ENCODE measurements at regions not wholly inside any gene's neighbourhood (a gene's known extent, or its start where the extent isn't known, plus 50 kb on each side); places are given as distances from the start of the nearest gene placed in this dataset.
"Not testable (repeated sequence)": the region's sequence is repeated elsewhere in the genome, so short reads cannot be mapped to it uniquely, and the experiment has no call there.

DNA sequence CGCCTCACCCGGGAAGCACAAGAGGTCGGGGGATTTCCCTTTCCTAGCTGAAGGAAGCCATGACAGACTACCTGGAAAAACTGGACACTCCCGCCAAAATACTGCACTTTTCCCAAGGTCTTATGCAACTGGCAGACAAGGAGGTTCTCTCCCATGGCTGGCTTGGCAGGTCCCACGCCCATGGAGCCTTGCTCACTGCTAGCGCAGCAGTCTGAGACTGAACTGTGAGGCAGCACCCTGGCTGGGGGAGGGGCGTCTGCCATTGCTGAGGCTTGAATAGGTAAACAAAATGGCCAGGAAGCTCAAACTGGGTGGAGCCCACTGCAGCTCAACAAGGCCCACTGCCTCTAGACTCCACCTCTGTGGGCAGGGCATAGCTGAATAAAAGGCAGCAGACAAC, 92.1 kb downstream of the C4BPA start:
- H3K4me3 ChIP-seq (ENCODE audit: low read length); H3K27me3 ChIP-seq (ENCODE audit: control insufficient read depth, insufficient read depth, low read length); H3K9me3 Mint-ChIP-seq; ATAC-seq; H3K27ac Mint-ChIP-seq; H3K36me3 Mint-ChIP-seq; H3K36me3 ChIP-seq (ENCODE audit: control insufficient read depth, insufficient read depth, low read length); H3K4me1 ChIP-seq (ENCODE audit: control insufficient read depth, insufficient read depth, low read length); H3K4me3 Mint-ChIP-seq; H3K9me3 ChIP-seq (ENCODE audit: control insufficient read depth, insufficient read depth, low read length); DNase-seq; intact Hi-C loops (cut with micrococcal nuclease); H3K4me1 Mint-ChIP-seq; H3K27ac ChIP-seq (ENCODE audit: low read length): not testable (repeated sequence)
- H3K27me3 Mint-ChIP-seq (ENCODE audit: low read depth in 2 of 2) = peaks cover 37 to 53% of the 10 kb centered on the region in 2 donors
- WGBS (ENCODE audit: insufficient coverage) = 92% methylated on average over 7 of the region's 7 CpGs

DNA sequence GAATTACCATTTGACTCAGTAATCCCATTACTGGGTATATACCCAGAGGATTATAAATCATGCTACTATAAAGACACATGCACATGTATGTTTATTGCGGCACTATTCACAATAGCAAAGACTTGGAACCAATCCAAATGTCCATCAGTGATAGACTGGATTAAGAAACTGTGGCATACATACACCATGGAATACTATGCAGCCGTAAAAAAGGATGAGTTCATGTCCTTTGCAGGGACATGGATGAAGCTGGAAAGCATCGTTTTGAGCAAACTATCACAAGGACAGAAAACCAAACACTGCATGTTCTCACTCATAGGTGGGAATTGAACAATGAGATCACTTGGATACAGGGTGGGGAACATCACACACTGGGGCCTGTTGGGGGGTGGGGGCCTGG, 97.5 kb downstream of the C4BPA start:
- H3K4me1 ChIP-seq (ENCODE audit: control insufficient read depth, insufficient read depth, low read length); H3K4me3 ChIP-seq (ENCODE audit: low read length); H3K9me3 Mint-ChIP-seq; H3K27ac Mint-ChIP-seq; H3K4me3 Mint-ChIP-seq; DNase-seq; H3K36me3 ChIP-seq (ENCODE audit: control insufficient read depth, insufficient read depth, low read length); H3K4me1 Mint-ChIP-seq; H3K9me3 ChIP-seq (ENCODE audit: control insufficient read depth, insufficient read depth, low read length); H3K27me3 ChIP-seq (ENCODE audit: control insufficient read depth, insufficient read depth, low read length); ATAC-seq; intact Hi-C loops (cut with micrococcal nuclease); H3K27ac ChIP-seq (ENCODE audit: low read length); H3K36me3 Mint-ChIP-seq: not testable (repeated sequence)
- peaks cover 26 to 37% of the 10 kb centered on the region in 2 donors for H3K27me3 Mint-ChIP-seq (ENCODE audit: low read depth in 2 of 2)
- WGBS (ENCODE audit: insufficient coverage) = 100% methylated on average over 3 of the region's 3 CpGs

DNA sequence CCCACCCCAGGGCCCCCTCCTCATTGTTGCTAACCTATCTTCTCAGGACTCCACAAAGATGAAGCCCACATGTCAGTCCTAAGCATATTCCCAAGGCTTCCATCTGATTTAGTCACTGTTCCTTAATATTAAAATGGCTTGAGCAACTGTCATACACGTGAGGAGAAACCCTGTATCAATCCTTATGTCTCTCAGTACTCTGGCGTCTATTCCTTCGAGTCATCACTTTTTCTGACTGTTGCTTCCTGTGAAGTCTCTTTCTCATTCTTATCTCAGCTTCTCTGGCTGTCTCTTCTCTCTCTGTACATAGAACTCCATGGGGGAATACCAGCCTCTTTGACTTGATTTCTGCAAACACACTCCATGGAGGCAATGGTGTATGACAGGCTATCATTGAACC, 98.4 kb downstream of the C4BPA start:
- Histone ChIP-seq H3K4me1 (ENCODE audit: control insufficient read depth, insufficient read depth, low read length) (no peaks in the 10 kb centered on the region), H3K36me3 (ENCODE audit: control insufficient read depth, insufficient read depth, low read length) (no peaks in the 10 kb centered on the region), H3K4me3 (ENCODE audit: low read length) (no peak overlapping the region), H3K27me3 (ENCODE audit: control insufficient read depth, insufficient read depth, low read length) (no peaks in the 10 kb centered on the region), H3K27ac (ENCODE audit: low read length) (no peak overlapping the region), H3K9me3 (ENCODE audit: control insufficient read depth, insufficient read depth, low read length) (no peaks in the 10 kb centered on the region)
- peaks cover 0 to 3% of the 10 kb centered on the region in 2 donors for H3K9me3 Mint-ChIP-seq
- TF ChIP-seq, protein P1, sequence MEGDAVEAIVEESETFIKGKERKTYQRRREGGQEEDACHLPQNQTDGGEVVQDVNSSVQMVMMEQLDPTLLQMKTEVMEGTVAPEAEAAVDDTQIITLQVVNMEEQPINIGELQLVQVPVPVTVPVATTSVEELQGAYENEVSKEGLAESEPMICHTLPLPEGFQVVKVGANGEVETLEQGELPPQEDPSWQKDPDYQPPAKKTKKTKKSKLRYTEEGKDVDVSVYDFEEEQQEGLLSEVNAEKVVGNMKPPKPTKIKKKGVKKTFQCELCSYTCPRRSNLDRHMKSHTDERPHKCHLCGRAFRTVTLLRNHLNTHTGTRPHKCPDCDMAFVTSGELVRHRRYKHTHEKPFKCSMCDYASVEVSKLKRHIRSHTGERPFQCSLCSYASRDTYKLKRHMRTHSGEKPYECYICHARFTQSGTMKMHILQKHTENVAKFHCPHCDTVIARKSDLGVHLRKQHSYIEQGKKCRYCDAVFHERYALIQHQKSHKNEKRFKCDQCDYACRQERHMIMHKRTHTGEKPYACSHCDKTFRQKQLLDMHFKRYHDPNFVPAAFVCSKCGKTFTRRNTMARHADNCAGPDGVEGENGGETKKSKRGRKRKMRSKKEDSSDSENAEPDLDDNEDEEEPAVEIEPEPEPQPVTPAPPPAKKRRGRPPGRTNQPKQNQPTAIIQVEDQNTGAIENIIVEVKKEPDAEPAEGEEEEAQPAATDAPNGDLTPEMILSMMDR (IDR thresholded peaks at IDR 0.05) = no peak
- no peak overlapping the region for H3K4me3 Mint-ChIP-seq
- no peaks in the 10 kb centered on the region for H3K4me1 Mint-ChIP-seq
- 85% methylated on average over 3 of the region's 3 CpGs for WGBS (ENCODE audit: insufficient coverage)
- intact Hi-C loops (cut with micrococcal nuclease) = no loop called here
- H3K36me3 Mint-ChIP-seq = no peaks in the 10 kb centered on the region
- DNase-seq (no peak), ATAC-seq (no peak)
- no peak overlapping the region for H3K27ac Mint-ChIP-seq
- peaks cover 22 to 37% of the 10 kb centered on the region in 2 donors for H3K27me3 Mint-ChIP-seq (ENCODE audit: low read depth in 2 of 2)

DNA sequence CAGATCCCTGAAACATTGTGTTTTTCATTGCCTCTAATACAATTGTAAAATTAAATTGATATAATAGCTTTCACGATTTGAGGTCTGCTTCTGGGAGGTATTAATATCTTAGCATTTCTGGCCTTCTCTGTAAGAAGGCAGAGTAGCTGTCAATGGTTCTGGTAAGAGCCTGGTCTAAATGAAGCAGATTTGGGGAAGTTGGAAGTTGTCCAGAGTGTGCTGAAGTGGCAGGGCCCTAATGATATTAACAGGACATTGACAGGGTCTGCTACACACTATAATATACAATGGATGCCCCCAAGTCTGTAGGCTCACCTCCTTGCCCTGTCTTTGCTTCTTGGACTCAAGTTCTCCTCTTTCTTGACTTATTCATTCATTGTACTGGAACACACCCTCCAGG, 99.5 kb downstream of the C4BPA start:
- ATAC-seq (no peak), DNase-seq (no peak)
- Histone ChIP-seq H3K36me3 (ENCODE audit: control insufficient read depth, insufficient read depth, low read length) (no peaks in the 10 kb centered on the region), H3K9me3 (ENCODE audit: control insufficient read depth, insufficient read depth, low read length) (no peaks in the 10 kb centered on the region), H3K27ac (ENCODE audit: low read length) (no peak overlapping the region), H3K4me1 (ENCODE audit: control insufficient read depth, insufficient read depth, low read length) (no peaks in the 10 kb centered on the region), H3K27me3 (ENCODE audit: control insufficient read depth, insufficient read depth, low read length) (no peaks in the 10 kb centered on the region), H3K4me3 (ENCODE audit: low read length) (no peak overlapping the region)
- Mint-ChIP-seq H3K27me3 (ENCODE audit: low read depth in 2 of 2) (peaks cover 21 to 36% of the 10 kb centered on the region in 2 donors), H3K27ac (no peak overlapping the region), H3K9me3 (peaks cover 0 to 3% of the 10 kb centered on the region in 2 donors), H3K4me1 (no peaks in the 10 kb centered on the region), H3K36me3 (no peaks in the 10 kb centered on the region), H3K4me3 (no peak overlapping the region)
- WGBS (ENCODE audit: insufficient coverage) = 85% methylated on average over 1 of the region's 1 CpG
- TF ChIP-seq, protein P1 (IDR thresholded peaks at IDR 0.05) = no peak
- intact Hi-C loops (cut with micrococcal nuclease) = no loop called here
